Neuronal stem cell (in vitro differentiated cells): ENCODE measurements at regions not wholly inside any gene's neighbourhood (a gene's known extent, or its start where the extent isn't known, plus 50 kb on each side); places are given as distances from the start of the nearest gene placed in this dataset.

Experiments
- DNase-seq: peaks from one replicate; pipeline ENCODE4 v3.0.0-alpha.2; 2013; ENCODE audit warnings: low spot score
- H2AFZ ChIP-seq: one replicate; pipeline ENCODE4 v1.6.1; 2013; ENCODE audit warnings: mild to moderate bottlenecking, low read length, inconsistent platforms
- H2AK5ac ChIP-seq: 2 replicates; pipeline ENCODE4 v1.6.1; 2013; ENCODE audit warnings: low read depth, mild to moderate bottlenecking, inconsistent platforms, low read length, moderate library complexity, mixed read lengths
- H2BK120ac ChIP-seq: 2 replicates; pipeline ENCODE4 v1.6.1; 2013; ENCODE audit warnings: low read depth, mild to moderate bottlenecking, inconsistent platforms, low read length, moderate library complexity, mixed read lengths
- H2BK12ac ChIP-seq: one replicate; pipeline ENCODE4 v1.6.1; 2013; ENCODE audit warnings: low read length, inconsistent platforms
- H2BK15ac ChIP-seq: 2 replicates; pipeline ENCODE4 v1.6.1; 2013; ENCODE audit warnings: mild to moderate bottlenecking, low read length, inconsistent platforms, mixed read lengths
- H2BK5ac ChIP-seq: one replicate; pipeline ENCODE4 v1.6.1; 2013; ENCODE audit warnings: inconsistent platforms, mild to moderate bottlenecking, low read length, moderate library complexity
- H3K14ac ChIP-seq: one replicate; pipeline ENCODE4 v1.6.1; 2013; ENCODE audit warnings: low read length, inconsistent platforms
- H3K18ac ChIP-seq: 2 replicates; pipeline ENCODE4 v1.6.1; 2013; ENCODE audit warnings: low read length, inconsistent platforms
- H3K23ac ChIP-seq: 2 replicates; pipeline ENCODE4 v1.6.1; 2013; ENCODE audit warnings: low read depth, mild to moderate bottlenecking, mixed read lengths, low read length, inconsistent platforms; ENCODE audit not compliant: poor library complexity
- H3K27ac ChIP-seq: replicated peaks from 3 replicates; pipeline ENCODE4 v1.5.1; 2013; ENCODE audit warnings: low read length, inconsistent platforms
- H3K27me3 ChIP-seq, 3 experiments: 2 replicates each; pipeline ENCODE4 v1.6.1; 2013; ENCODE audit warnings: low read length in 3 of 3, mild to moderate bottlenecking in 2 of 3, inconsistent platforms in 1 of 3, low read depth in 1 of 3, mixed read lengths in 1 of 3, moderate library complexity in 1 of 3; ENCODE audit not compliant: control insufficient read depth in 3 of 3, insufficient read depth in 3 of 3
- H3K36me3 ChIP-seq, 2 donors: replicated peaks in 1 of 2; 2 replicates each; pipeline ENCODE4 v1.6.1; 2013; ENCODE audit warnings: low read length in 2 of 2; ENCODE audit not compliant: control insufficient read depth in 2 of 2, insufficient read depth in 2 of 2
- H3K4ac ChIP-seq: 2 replicates; pipeline ENCODE4 v1.6.1; 2013; ENCODE audit warnings: inconsistent platforms, mild to moderate bottlenecking, low read length, moderate library complexity
- H3K4me1 ChIP-seq, 2 donors: 1 replicate in 1 of 2; 2 replicates in 1 of 2; pipeline ENCODE4 v1.6.1; 2013; ENCODE audit warnings: low read length in 2 of 2, low read depth in 1 of 2; ENCODE audit not compliant: control insufficient read depth in 2 of 2, insufficient read depth in 1 of 2
- H3K4me2 ChIP-seq: one replicate; pipeline ENCODE4 v1.6.1; 2013; ENCODE audit warnings: mild to moderate bottlenecking, low read length, inconsistent platforms; ENCODE audit not compliant: insufficient read depth, poor library complexity, severe bottlenecking
- H3K4me3 ChIP-seq, 2 donors: 2 replicates each; pipeline ENCODE4 v1.5.1; 2013; ENCODE audit warnings: low read length in 2 of 2, mild to moderate bottlenecking in 2 of 2, inconsistent platforms in 1 of 2, moderate library complexity in 1 of 2
- H3K79me1 ChIP-seq: one replicate; pipeline ENCODE4 v1.6.1; 2013; ENCODE audit warnings: low read depth, mild to moderate bottlenecking, inconsistent platforms, low read length, moderate library complexity
- H3K9ac ChIP-seq: one replicate; pipeline ENCODE4 v1.6.1; 2013; ENCODE audit warnings: mild to moderate bottlenecking, low read depth, low read length, inconsistent platforms; ENCODE audit not compliant: poor library complexity
- H3K9me3 ChIP-seq, 2 donors: replicated peaks in 1 of 2; 2 replicates each; pipeline versions ENCODE3 to v1.6.1; 2013; ENCODE audit warnings: low read length in 2 of 2, mild to moderate bottlenecking in 2 of 2, inconsistent platforms in 1 of 2, low read depth in 1 of 2, mixed read lengths in 1 of 2, moderate library complexity in 1 of 2; ENCODE audit not compliant: control insufficient read depth in 2 of 2, insufficient read depth in 1 of 2
- H4K8ac ChIP-seq: one replicate; pipeline ENCODE4 v1.6.1; 2013; ENCODE audit warnings: low read depth, mild to moderate bottlenecking, inconsistent platforms, low read length, moderate library complexity
- H4K91ac ChIP-seq: one replicate; pipeline ENCODE4 v1.6.1; 2013; ENCODE audit warnings: low read length, low read depth, mild to moderate bottlenecking, inconsistent platforms; ENCODE audit not compliant: poor library complexity
- WGBS, 2 donors: extraction: QIAGEN DNeasy Blood & Tissue Kit; methylation state at CpG; one replicate each; pipeline ENCODE4 v1.1.7; 2013; ENCODE audit warnings: missing lambda C conversion rate in 2 of 2, mixed read lengths in 1 of 2; ENCODE audit not compliant: insufficient read length in 2 of 2, insufficient replicate concordance in 1 of 2; ENCODE audit errors: extremely low coverage in 2 of 2; 5-methylcytosine and 5-hydroxymethylcytosine counted together

GRCh38 chr9:91147079-91147708, 214.5 kb downstream of the AUH start:
- H2BK120ac ChIP-seq: no peak overlapping the region
- no peak overlapping the region for H3K27ac ChIP-seq
- no peak overlapping the region for H4K91ac ChIP-seq
- H2AK5ac ChIP-seq: no peak overlapping the region
- no peak overlapping the region for H2BK15ac ChIP-seq
- H3K18ac ChIP-seq: peak overlapping the region; percentile 20
- H4K8ac ChIP-seq: no peak overlapping the region
- no peak for DNase-seq
- no peaks in the 10 kb centered on the region for H3K27me3 ChIP-seq
- H3K4me3 ChIP-seq: no peak overlapping the region
- peaks cover 0 to 3% of the 10 kb centered on the region in 2 donors for H3K9me3 ChIP-seq
- no peaks in the 10 kb centered on the region for H3K79me1 ChIP-seq
- no peak overlapping the region for H3K9ac ChIP-seq
- no peak overlapping the region for H2BK5ac ChIP-seq
- H3K4me1 ChIP-seq: peaks cover 0 to 2% of the 10 kb centered on the region in 2 donors
- H2AFZ ChIP-seq: no peak overlapping the region
- no peak overlapping the region for H3K23ac ChIP-seq
- H3K14ac ChIP-seq: no peak overlapping the region
- H3K4ac ChIP-seq: no peak overlapping the region
- no peaks in the 10 kb centered on the region for H3K36me3 ChIP-seq
- WGBS, 2 donors: no CpG with 5 or more reads among the region's 5 CpGs
- H3K4me2 ChIP-seq: no peak overlapping the region
- H2BK12ac ChIP-seq: no peak overlapping the region

GRCh38 chr9:91148306-91148705, 213.4 kb downstream of the AUH start:
- Histone ChIP-seq H3K9me3 (peaks cover 0 to 3% of the 10 kb centered on the region in 2 donors), H3K14ac (no peak overlapping the region), H3K27me3 (no peaks in the 10 kb centered on the region), H3K9ac (no peak overlapping the region), H3K18ac (no peak overlapping the region), H3K4me3 (no peak overlapping the region), H3K4me1 (peaks cover 0 to 2% of the 10 kb centered on the region in 2 donors), H4K8ac (no peak overlapping the region), H2AK5ac (no peak overlapping the region), H2AFZ (no peak overlapping the region), H2BK12ac (no peak overlapping the region), H3K79me1 (no peaks in the 10 kb centered on the region), H3K4me2 (no peak overlapping the region), H3K23ac (no peak overlapping the region), H3K36me3 (no peaks in the 10 kb centered on the region), H3K27ac (no peak overlapping the region), H2BK5ac (no peak overlapping the region), H2BK120ac (no peak overlapping the region), H3K4ac (no peak overlapping the region), H2BK15ac (no peak overlapping the region), H4K91ac (no peak overlapping the region)
- no peak for DNase-seq
- no CpG with 5 or more reads among the region's 4 CpGs for WGBS, 2 donors

- H3K27ac ChIP-seq: no peak overlapping the region
- H3K4me1 ChIP-seq: peaks cover 0 to 2% of the 10 kb centered on the region in 2 donors
- no peak overlapping the region for H2BK12ac ChIP-seq
- H3K23ac ChIP-seq: no peak overlapping the region
- H4K91ac ChIP-seq: no peak overlapping the region
- H2BK15ac ChIP-seq: no peak overlapping the region
- no peak overlapping the region for H3K14ac ChIP-seq
- WGBS, 2 donors: no CpG with 5 or more reads among the region's 3 CpGs
- H2AFZ ChIP-seq: no peak overlapping the region
- H2AK5ac ChIP-seq: no peak overlapping the region
- H3K4ac ChIP-seq: no peak overlapping the region
- no peak overlapping the region for H3K18ac ChIP-seq
- no peak overlapping the region for H3K4me3 ChIP-seq
- H2BK120ac ChIP-seq: no peak overlapping the region
- H3K36me3 ChIP-seq: no peaks in the 10 kb centered on the region
- no peaks in the 10 kb centered on the region for H3K27me3 ChIP-seq
- no peak overlapping the region for H3K9ac ChIP-seq
- peaks cover 0 to 3% of the 10 kb centered on the region in 2 donors for H3K9me3 ChIP-seq
- no peak overlapping the region for H4K8ac ChIP-seq
- no peak for DNase-seq
- no peak overlapping the region for H2BK5ac ChIP-seq
- no peaks in the 10 kb centered on the region for H3K79me1 ChIP-seq
- no peak overlapping the region for H3K4me2 ChIP-seq
Measured at GRCh38 chr9:91150273-91150997, 211.3 kb downstream of the AUH start.

GRCh38 chr9:91150998-91151717, 210.6 kb downstream of the AUH start:
- Histone ChIP-seq H2BK12ac (no peak overlapping the region), H3K9me3 (peaks cover 0 to 3% of the 10 kb centered on the region in 2 donors), H2BK120ac (no peak overlapping the region), H3K36me3 (no peaks in the 10 kb centered on the region), H3K27me3 (no peaks in the 10 kb centered on the region), H3K4me2 (no peak overlapping the region), H4K91ac (no peak overlapping the region), H3K4me3 (no peak overlapping the region), H3K9ac (no peak overlapping the region), H3K27ac (no peak overlapping the region), H2BK15ac (no peak overlapping the region), H3K4me1 (peaks cover 0 to 2% of the 10 kb centered on the region in 2 donors), H2AFZ (no peak overlapping the region), H3K79me1 (no peaks in the 10 kb centered on the region), H2AK5ac (no peak overlapping the region), H2BK5ac (no peak overlapping the region), H3K4ac (no peak overlapping the region), H3K23ac (no peak overlapping the region), H3K14ac (no peak overlapping the region), H4K8ac (no peak overlapping the region), H3K18ac (no peak overlapping the region)
- no CpG with 5 or more reads among the region's 5 CpGs for WGBS, 2 donors
- no peak for DNase-seq
